GM12873 (cell line): ENCODE measurements at regions not wholly inside any gene's neighbourhood (a gene's known extent, or its start where the extent isn't known, plus 50 kb on each side); places are given as distances from the start of the nearest gene placed in this dataset.
A peak's percentile ranks its signal among the peaks of the same experiment; 100 is the strongest.

ENCODE experiments used
- CTCF ChIP-seq: IDR thresholded peaks from 2 replicates; pipeline ENCODE4 v1.5.1; 2012; ENCODE audit warnings: low read depth, mild to moderate bottlenecking, moderate library complexity, low read length, control low read depth; ENCODE audit not compliant: insufficient read depth; ENCODE audit errors: missing control alignments

GRCh38 chr7:48992816-48993215, 68.5 kb downstream of the CDC14C start:
- TF ChIP-seq CTCF, result no peak

- peak; percentile 82 for TF ChIP-seq CTCF
These were observed 77.3 kb downstream of the CDC14C start for GRCh38 chr7:49001610-49002033.

- no peak for TF ChIP-seq CTCF
These were observed 86.4 kb downstream of the CDC14C start for GRCh38 chr7:49010717-49011116.

DNA sequence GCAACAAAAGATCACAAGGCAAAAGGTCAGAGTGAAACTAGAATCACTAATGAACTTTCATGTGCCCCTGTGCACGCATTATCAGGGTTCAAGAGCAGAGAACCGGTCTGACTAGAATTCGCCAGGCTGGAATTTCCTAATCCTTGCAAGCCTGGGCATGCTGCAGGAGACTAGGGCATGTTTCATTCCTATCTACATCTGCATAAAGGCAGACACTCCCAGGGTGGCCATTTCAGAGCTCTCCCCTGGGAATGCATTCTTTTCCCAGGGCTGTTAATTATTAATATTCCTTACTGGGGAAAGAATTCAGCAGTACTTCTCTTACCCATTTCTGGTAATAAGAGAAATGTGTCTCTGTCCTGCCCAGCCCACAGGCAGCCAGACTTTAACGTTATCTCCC, 90.5 kb downstream of the CDC14C start:
- no peak for TF ChIP-seq CTCF

GRCh38 chr7:49020145-49020544, 95.8 kb downstream of the CDC14C start:
- TF ChIP-seq CTCF, result no peak

DNA sequence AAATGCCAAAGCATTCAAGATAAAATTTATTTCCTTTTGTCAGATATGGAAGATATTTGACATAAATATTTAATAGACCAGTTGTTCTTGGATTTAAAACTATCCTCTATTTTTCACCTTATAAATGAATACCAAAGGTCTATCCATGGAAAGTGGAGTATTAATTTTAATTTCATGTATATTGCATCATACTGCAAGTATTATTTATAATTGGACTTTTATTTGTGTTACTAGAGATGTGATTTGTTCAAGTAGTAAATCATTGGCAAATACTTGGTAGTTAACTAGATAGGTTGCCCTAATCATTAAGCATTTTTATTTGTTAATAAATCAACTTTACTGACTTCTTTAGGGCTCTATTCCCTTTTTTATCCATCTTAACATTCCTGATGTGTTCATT, 98.1 kb downstream of the CDC14C start:
- no peak for TF ChIP-seq CTCF

DNA sequence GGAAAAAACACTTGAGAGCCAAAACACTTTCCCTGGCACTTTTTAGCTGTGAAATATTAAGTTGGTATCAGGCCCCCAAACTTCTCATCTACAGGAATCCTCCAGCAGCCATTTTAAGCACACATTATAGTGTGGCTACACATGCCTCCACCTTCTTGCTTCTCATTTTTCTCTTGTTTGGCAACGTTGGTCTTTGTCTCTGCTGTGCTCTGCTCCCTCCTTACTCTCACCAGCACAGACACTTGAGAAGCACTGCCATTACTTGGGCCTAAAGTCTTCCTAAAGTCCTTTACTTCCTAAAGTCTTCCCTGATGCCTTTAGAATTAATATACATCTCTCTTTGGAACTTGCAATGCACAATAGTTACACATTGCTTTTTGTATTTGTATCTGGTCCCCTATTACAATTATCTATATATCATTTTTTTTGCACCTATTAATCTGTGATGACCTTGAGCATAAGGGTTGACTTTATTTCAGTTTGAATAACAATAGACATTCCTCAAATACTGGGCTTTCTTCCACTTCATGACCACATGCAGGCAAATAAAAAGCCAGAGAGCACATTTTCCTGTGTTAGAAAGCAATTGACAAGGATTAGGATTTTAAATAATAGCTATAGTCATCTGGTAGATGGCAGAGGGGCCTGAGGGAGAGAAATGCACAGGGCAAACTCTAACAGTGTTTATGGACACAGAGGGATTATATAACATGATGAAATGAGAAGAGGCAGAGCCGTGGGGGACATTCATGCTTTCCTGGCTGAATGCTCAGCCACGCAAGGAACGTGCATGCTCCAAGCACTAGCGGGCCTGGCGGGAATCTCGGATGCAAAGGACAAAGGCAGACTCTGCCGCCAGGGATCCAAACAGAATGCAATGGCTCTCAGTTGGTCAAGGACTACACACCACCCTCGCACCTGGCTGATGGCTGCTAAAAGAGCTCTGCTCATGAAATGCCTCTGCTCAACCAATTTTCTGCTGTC, 99.3 kb downstream of the CDC14C start:
- no peak for TF ChIP-seq CTCF
